Endothelial cell of umbilical vein (primary cell): ENCODE measurements at regions not wholly inside any gene's neighbourhood (a gene's known extent, or its start where the extent isn't known, plus 50 kb on each side); places are given as distances from the start of the nearest gene placed in this dataset.

Source experiments
- BruUV-seq: library from RNA; stranded (reverse); fragments of 400-500 nt; replicated peaks from 2 replicates; lab custom pipeline; 2021; lab: Mats Ljungman, UMichigan
- CTCF ChIA-PET: fragments of 300-600, 350-600 bp; sonication (Branson Sonifier 250); formaldehyde crosslinking; loops from one replicate; lab custom pipeline; 2021; ENCODE audit warnings: antibody characterized with exemption, inconsistent platforms; lab: Charles Lee
- POLR2A ChIA-PET: fragments of 300-600, 350-600 bp; sonication (Branson Sonifier 250); formaldehyde crosslinking; loops from one replicate; lab custom pipeline; 2021; ENCODE audit warnings: antibody characterized with exemption, inconsistent platforms; lab: Charles Lee
- DNase-seq: peaks from one replicate; pipeline ENCODE4 v3.0.0-alpha.2; 2011; ENCODE audit warnings: low read depth, low spot score
- FAIRE-seq: peaks from 2 replicates; lab custom pipeline; 2011; peaks lifted over from hg19 to GRCh38; lab: Jason Lieb, UNC
- H2AFZ ChIP-seq: 2 replicates; pipeline ENCODE4 v1.6.0; 2012; ENCODE audit warnings: low read depth, low read length, control low read depth, inconsistent platforms
- H3K27ac ChIP-seq: 2 replicates; pipeline ENCODE4 v1.5.1; 2011; ENCODE audit warnings: low read depth, mild to moderate bottlenecking, control low read depth, low read length, moderate library complexity; ENCODE audit not compliant: insufficient read depth
- H3K27me3 ChIP-seq, 2 experiments: 2 replicates each; pipeline versions ENCODE4 v1.6.0 to v1.6.1; 2011; ENCODE audit warnings: low read length in 2 of 2, mixed read lengths in 1 of 2; ENCODE audit not compliant: control insufficient read depth in 2 of 2, insufficient read depth in 2 of 2
- H3K36me3 ChIP-seq, 2 experiments: 2 replicates in 1 of 2; 3 replicates in 1 of 2; pipeline ENCODE4 v1.5.1; 2011; ENCODE audit warnings: low read length in 2 of 2, mild to moderate bottlenecking in 1 of 2, moderate library complexity in 1 of 2; ENCODE audit not compliant: control insufficient read depth in 2 of 2, insufficient read depth in 2 of 2; ENCODE audit errors: extremely low read depth in 1 of 2
- H3K4me1 ChIP-seq: 3 replicates; pipeline ENCODE4 v1.5.1; 2011; ENCODE audit warnings: mild to moderate bottlenecking, low read length; ENCODE audit not compliant: control insufficient read depth, insufficient read depth; ENCODE audit errors: extremely low read depth
- H3K4me2 ChIP-seq: 2 replicates; pipeline ENCODE4 v1.6.1; 2011; ENCODE audit warnings: low read length, control low read depth, mixed read lengths; ENCODE audit not compliant: insufficient read depth
- H3K4me3 ChIP-seq, 3 experiments: fragments of 200-600 bp in 1 of 3; sonication (generic), shearing (Covaris generic) in 1 of 3; replicated peaks in 1 of 3; 2 replicates each; pipeline ENCODE4 v1.5.1; 2011 to 2016; ENCODE audit warnings: control low read depth in 3 of 3, low read length in 3 of 3, mild to moderate bottlenecking in 2 of 3, inconsistent platforms in 1 of 3, low read depth in 1 of 3, moderate library complexity in 1 of 3; ENCODE audit not compliant: insufficient read depth in 1 of 3
- H3K79me2 ChIP-seq: 2 replicates; pipeline ENCODE4 v1.6.0; 2012; ENCODE audit warnings: low read length, inconsistent platforms; ENCODE audit not compliant: control insufficient read depth, insufficient read depth
- H3K9ac ChIP-seq: replicated peaks from 2 replicates; pipeline ENCODE3; 2011; ENCODE audit warnings: low read length, control low read depth; ENCODE audit not compliant: insufficient read depth; ENCODE audit errors: extremely low read depth
- H3K9me1 ChIP-seq: replicated peaks from 3 replicates; pipeline ENCODE4 v1.6.0; 2011; ENCODE audit warnings: mild to moderate bottlenecking, low read length; ENCODE audit not compliant: control insufficient read depth, insufficient read depth; ENCODE audit errors: extremely low read depth
- H3K9me3 ChIP-seq: replicated peaks from 2 replicates; pipeline ENCODE4 v1.5.1; 2012; ENCODE audit warnings: low read length, inconsistent platforms; ENCODE audit not compliant: control insufficient read depth, insufficient read depth
- H4K20me1 ChIP-seq: replicated peaks from 2 replicates; pipeline ENCODE3; 2011; ENCODE audit warnings: mild to moderate bottlenecking, low read length; ENCODE audit not compliant: control insufficient read depth, insufficient read depth; ENCODE audit errors: extremely low read depth
- EZH2 ChIP-seq: IDR thresholded peaks from 2 replicates; pipeline ENCODE4 v1.6.1; 2012; ENCODE audit warnings: borderline replicate concordance, low read depth, mild to moderate bottlenecking, moderate library complexity, low read length, inconsistent platforms; ENCODE audit not compliant: severe bottlenecking
- FOS ChIP-seq: IDR thresholded peaks from 2 replicates; pipeline ENCODE4 v1.6.1; 2011; ENCODE audit warnings: mild to moderate bottlenecking, low read length, moderate library complexity, borderline replicate concordance; ENCODE audit not compliant: insufficient read depth
- JUN ChIP-seq: IDR thresholded peaks from 2 replicates; pipeline ENCODE4 v1.6.1; 2011; ENCODE audit warnings: borderline replicate concordance, low read depth; ENCODE audit not compliant: insufficient read length, insufficient read depth
- POLR2A ChIP-seq: IDR thresholded peaks from 2 replicates; pipeline ENCODE4 v1.6.1; 2012; ENCODE audit warnings: low read depth, mild to moderate bottlenecking, control low read depth, low read length
- POLR2AphosphoS5 ChIP-seq: IDR thresholded peaks from 2 replicates; pipeline ENCODE4 v1.6.1; 2012; ENCODE audit warnings: low read depth, mild to moderate bottlenecking, control low read depth, low read length, moderate library complexity; ENCODE audit not compliant: insufficient read depth
- dilution Hi-C: fragments of 300-500 bp; cut with MboI; formaldehyde crosslinking; loops from one replicate; pipeline ENCODE4 v1.15.0; 2019; ENCODE audit warnings: low sequenced_read_pairs; ENCODE audit not compliant: extremely low pct_ligation_motif_present
- intact Hi-C: fragments of 100-400 bp; cut with micrococcal nuclease; formaldehyde crosslinking; loops from one replicate; pipeline ENCODE4 v1.10.0; 2022
- TF ChIP-seq, protein P1 (sequence below), 2 donors: IDR thresholded peaks; 1 replicate in 1 of 2; 2 replicates in 1 of 2; pipeline ENCODE4 v1.5.1; 2011; ENCODE audit warnings: low read length in 2 of 2, mild to moderate bottlenecking in 2 of 2, moderate library complexity in 2 of 2, control low read depth in 1 of 2, inconsistent platforms in 1 of 2, low read depth in 1 of 2; ENCODE audit not compliant: insufficient read depth in 1 of 2; ENCODE audit errors: extremely low read depth in 1 of 2
- TF ChIP-seq, protein P2 (sequence below): IDR thresholded peaks from 2 replicates; pipeline ENCODE4 v1.6.1; 2011; ENCODE audit not compliant: insufficient read depth, insufficient read length

DNA sequence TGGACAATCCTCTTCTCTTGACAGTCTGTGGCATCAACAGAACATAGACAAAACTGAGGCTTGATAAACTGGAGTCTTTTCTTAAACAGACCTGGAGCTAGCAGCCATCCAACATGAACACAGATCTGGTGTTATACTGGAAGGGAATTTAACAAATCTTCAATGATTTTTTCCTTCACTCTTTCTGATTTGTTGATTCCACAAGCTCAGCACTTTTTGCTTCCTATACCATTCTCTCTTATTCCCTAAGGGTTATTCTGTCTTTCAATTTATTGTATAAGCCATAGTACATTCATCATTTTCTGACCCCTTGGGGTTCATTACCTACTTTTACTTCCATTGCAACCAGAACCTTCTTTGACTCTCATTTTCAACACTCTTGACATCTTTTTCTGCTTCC, 1255.6 kb downstream of the NLGN4Y start:
- Histone ChIP-seq H3K4me3 (no peak overlapping the region), H3K9ac (no peak overlapping the region), H3K27me3 (no peaks in the 10 kb centered on the region), H3K9me3 (no peaks in the 10 kb centered on the region), H3K36me3 (no peaks in the 10 kb centered on the region), H3K9me1 (no peaks in the 10 kb centered on the region), H3K79me2 (no peaks in the 10 kb centered on the region), H3K4me2 (no peak overlapping the region), H4K20me1 (no peaks in the 10 kb centered on the region), H3K4me1 (no peaks in the 10 kb centered on the region), H2AFZ (no peak overlapping the region), H3K27ac (no peak overlapping the region)
- intact Hi-C loops (no loop called here), dilution Hi-C loops (no loop called here)
- BruUV-seq: no TSS peak
- CTCF ChIA-PET: no interaction called here
- FAIRE-seq (no peak), DNase-seq (no peak)
- TF ChIP-seq EZH2: no peak
- TF ChIP-seq POLR2AphosphoS5: no peak
- TF ChIP-seq, protein P1, sequence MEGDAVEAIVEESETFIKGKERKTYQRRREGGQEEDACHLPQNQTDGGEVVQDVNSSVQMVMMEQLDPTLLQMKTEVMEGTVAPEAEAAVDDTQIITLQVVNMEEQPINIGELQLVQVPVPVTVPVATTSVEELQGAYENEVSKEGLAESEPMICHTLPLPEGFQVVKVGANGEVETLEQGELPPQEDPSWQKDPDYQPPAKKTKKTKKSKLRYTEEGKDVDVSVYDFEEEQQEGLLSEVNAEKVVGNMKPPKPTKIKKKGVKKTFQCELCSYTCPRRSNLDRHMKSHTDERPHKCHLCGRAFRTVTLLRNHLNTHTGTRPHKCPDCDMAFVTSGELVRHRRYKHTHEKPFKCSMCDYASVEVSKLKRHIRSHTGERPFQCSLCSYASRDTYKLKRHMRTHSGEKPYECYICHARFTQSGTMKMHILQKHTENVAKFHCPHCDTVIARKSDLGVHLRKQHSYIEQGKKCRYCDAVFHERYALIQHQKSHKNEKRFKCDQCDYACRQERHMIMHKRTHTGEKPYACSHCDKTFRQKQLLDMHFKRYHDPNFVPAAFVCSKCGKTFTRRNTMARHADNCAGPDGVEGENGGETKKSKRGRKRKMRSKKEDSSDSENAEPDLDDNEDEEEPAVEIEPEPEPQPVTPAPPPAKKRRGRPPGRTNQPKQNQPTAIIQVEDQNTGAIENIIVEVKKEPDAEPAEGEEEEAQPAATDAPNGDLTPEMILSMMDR (IDR thresholded peaks at IDR 0.05; ENCODE audit: extremely low read depth in 1 of 2, insufficient read depth in 1 of 2, low read depth in 1 of 2, low read length in 2 of 2): no peak
- TF ChIP-seq POLR2A: no peak
- no peak for TF ChIP-seq JUN
- TF ChIP-seq FOS: no peak
- TF ChIP-seq, protein P2, sequence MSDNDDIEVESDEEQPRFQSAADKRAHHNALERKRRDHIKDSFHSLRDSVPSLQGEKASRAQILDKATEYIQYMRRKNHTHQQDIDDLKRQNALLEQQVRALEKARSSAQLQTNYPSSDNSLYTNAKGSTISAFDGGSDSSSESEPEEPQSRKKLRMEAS: no peak
- POLR2A ChIA-PET: no interaction called here
